ENCODE measurements at regions not wholly inside any gene's neighbourhood (a gene's known extent, or its start where the extent isn't known, plus 50 kb on each side); places are given as distances from the start of the nearest gene placed in this dataset.

DNA sequence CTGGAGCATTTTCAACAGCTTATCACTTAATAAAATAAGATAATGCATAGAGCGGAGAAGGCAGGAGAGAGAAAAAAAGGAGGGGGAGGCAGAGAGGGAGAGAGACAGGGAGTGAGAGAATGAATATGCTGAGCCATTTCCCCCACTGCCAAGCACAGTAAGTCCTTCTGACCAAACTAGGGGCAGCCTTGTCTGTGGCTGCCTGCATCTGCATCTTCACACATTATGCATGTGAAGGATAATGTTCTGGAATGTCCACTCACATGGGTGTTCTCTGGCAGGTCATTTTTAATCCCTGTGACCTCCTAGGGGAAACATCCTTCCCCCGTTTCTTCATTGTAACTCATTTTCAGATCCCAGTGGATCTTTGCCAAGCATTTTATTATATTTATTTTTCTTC, 269.3 kb downstream of the FOXA2 start:
- DNase-seq (ENCODE audit: low read depth in 2 of 2), result no peak

DNA sequence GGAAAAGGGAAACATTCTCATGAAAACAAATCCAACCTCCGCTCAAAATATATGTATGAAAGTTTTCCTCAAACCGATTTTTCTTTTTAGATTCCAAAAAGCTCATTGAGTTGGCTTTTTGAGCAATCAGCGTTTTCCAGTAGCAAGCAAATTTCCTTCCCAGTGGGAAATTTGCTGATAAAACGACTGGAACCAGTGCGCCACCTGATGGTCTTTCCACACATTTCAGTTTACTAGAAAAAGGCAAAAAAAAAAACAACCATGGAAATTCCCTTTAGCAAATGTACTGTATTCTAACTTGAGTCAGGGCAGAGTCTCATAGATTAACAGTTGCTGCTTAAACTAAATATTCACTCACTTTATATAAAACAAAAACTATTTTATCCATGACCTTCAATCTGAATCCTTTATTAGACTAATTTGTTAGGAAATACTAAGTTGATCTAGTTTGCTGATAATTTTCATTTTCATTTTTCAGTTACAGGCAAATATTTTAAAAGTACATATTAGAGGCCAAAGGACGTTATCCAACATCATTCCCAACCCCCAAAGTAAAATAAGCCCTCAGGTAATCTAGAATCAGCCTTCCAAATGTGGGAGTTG, 271.5 kb downstream of the FOXA2 start:
- peak in 1 of 2 experiments; percentile 7 for DNase-seq (ENCODE audit: low read depth in 2 of 2)

DNA sequence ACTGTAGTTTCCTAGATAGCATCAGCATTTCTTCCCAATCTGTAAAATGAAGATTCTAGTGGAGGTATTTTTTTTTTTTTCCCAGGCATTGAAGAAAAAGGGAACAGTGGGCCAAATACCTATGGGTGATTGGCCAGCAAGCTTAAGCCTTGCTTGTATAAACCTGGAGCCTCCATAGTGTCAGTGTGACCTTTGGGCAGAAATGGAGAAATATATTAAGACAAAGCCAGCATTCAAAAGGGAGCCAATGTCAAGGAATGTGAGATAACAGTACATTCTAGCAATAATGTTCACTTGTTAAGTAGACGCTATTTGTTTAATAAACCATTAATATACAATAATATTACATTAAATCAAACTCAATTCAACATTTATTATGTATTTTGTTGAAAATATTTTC, 275.4 kb downstream of the FOXA2 start:
- no peak for DNase-seq (ENCODE audit: low read depth in 2 of 2)

DNA sequence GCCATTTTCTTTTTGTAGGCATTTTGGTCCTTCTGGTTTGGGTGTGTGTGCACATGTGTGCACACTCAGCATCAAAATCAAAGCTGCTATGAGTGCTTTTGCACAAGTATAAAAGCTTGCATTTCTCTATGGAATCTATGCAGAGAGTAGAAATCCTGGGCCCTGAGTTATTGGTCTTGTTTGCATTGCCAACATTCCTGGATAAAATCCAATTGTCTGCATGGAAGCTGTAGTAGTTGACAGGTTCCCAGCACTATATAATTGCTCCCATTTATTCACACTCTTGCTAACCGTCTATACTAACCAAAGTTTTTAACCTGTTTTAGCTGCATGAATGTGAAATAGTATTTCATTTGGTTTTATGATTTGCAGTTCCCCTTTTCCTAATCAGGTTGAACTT, 277.0 kb downstream of the FOXA2 start:
- no peak for DNase-seq (ENCODE audit: low read depth in 2 of 2)

DNA sequence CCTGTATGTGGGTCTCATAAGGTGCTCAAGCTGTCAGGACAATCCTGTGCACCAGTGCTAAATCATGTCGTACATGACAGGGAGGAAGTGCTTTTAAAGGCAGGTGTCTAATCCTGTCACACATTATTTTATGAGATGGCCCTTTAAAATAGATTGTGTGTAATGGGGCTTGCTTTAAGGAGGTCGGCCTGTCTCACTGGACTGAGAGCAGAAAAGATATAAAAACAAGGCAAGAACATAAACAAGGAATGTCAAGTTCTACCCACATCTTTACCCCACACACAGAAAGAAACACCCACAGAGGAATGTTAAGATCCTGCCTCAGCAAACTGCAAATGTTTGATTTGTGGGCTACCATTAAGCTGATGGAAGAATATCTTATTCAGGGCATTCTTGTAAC, 279.0 kb downstream of the FOXA2 start:
- DNase-seq (ENCODE audit: low read depth in 2 of 2), result no peak

DNA sequence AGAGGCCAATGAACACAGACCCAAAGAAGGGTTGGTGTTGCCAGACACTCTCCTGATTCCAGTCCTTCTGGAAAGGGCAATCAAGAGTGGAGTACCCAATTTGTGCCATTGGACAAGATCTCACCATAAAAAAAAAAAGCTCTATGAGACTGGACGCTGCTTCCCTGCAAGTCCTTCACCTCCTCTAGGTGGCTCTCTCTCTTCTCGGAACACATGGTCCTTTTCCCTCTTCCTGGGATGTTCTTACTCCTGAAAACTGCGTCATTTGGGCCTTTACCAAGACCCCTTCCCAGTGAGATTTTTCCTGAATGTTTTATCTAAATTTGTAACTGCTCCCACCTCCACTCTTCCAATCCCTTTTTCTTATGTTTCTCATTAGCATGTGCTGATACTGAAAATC, 280.8 kb downstream of the FOXA2 start:
- DNase-seq (ENCODE audit: low read depth in 2 of 2), result no peak

DNA sequence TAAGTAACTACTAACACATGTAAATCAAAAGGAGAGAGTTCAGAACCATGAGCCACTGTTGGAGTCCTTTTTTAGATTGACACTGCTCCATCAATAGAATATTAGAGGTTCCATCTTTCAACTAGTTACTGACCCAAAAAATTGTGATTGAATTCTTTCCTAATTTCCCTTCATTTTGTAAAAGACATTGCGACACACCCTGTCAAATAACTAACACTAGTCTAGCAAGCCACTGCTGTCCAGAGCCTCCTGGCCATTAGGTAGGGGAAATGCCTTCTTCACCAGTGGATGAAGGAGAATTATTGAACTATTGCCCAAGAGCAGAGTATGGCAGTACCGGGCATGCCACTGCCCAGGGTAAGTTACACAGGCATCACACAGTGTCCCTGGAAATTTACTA, 282.3 kb downstream of the FOXA2 start:
- no peak for DNase-seq (ENCODE audit: low read depth in 2 of 2)

DNA sequence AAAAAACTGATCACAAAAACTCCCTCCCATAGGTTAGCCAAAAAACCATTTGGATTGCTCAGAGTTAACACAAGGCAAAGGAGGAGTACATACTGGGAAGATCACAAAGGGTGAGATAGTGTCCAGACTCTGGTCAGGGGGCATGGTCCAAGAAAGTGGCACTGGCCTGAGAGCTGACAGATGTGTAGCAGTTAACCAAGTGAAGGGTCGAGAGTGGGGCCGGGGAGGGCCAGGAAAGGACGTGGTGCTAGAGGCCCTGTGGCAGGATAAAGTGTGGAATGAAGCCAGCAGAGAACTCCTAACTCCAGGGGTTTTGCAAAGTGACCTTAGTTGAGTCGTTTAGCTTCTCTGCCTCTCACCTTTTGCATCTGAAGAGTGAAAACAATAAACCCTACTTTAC, 290.5 kb downstream of the FOXA2 start:
- DNase-seq (ENCODE audit: low read depth in 2 of 2), result no peak

DNA sequence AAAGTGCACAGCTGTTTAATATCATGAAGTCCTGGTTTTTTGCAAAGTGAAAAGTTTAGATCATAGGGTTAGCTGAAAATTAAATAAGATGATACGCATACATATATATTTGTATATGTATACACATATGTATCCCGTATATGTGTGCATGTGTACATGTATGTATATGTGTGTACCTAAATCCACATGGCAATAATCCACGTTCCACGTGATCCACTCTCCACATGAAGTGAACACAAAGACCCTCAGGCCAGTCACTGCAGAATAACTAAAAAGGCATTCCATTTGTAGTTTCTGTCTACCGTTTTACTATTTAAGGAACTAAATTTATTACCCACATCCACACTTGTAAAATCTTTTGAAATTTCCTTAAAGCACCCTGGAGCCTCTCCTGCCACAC, 294.9 kb downstream of the FOXA2 start:
- no peak for DNase-seq (ENCODE audit: low read depth in 2 of 2)

DNA sequence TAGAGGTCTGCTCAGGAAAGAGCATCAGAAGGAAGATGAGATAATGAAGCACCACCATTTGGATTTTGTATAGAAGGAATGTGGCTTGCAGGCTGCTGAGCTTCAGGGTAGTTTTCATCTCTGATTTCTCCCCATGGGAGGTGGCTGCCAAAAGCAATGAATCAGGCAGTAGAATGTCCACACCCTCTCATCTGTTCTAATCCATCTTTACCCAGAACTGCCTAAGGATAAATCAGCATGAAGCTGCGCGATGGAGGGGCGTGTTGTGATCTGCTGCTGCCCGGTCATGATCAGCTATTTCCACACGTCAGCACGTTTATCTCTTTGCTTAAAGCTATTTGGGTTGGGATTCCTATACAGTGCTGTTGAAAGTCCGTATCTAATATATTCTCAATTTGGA, 295.4 kb downstream of the FOXA2 start:
- no peak for DNase-seq (ENCODE audit: low read depth in 2 of 2)

DNA sequence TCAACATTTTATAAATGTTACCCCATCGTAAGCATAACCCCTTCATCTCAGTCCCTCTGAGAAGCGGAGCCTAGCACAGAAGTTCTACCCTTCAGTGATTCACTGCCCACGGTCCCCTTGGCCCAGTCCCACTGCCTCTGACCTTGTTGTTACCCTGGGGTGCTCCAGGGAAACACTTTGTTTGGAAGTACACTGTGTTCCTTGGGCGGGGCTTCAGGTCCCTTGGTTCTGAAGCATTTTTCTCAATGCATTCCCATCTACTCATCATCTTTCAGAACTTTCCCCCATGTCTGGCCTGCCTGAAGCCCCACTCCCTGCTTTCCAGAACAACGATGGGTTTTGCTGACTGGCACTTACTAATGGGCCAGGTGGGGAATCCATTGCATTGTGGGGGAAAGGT, 296.2 kb downstream of the FOXA2 start:
- no peak for DNase-seq (ENCODE audit: low read depth in 2 of 2)

DNA sequence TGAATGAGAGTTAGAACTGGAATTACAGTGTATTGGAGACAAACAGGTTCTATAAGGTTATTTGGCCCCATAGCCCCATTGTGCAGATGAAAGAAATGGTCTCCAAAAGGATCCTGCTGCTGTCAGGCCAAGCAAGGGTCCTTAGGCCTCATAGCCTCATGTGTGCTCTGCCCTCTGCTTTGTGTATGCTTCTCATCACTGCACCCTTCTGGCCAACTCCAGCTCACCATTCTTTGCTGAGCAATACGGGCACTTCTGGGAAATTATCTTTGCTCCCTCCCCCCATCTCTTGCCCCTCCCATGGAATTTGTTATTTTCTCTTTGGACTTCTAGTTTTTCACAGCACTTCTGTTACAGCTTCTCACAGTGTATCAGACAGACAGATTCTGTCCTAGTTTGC, 298.8 kb downstream of the FOXA2 start:
- no peak for DNase-seq (ENCODE audit: low read depth in 2 of 2)

DNA sequence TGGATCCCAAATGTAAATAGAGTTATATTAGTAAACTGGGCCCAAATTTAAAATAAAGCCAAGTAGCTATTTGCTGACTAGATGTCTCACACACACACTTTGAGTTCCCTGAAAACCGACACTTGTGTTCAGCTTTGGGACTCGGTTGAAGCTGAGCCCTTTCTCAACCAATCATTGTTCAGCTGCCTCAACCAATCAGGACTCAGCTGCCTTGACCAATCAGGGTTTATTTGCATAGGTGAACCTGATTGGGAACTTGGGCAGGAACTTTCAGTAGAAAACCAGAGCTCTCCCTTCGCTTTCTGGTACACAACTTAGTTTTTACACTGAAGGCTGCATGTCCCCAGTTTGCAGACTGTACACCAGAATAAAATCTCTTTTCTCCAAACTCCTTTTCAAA, 301.7 kb downstream of the FOXA2 start:
- no peak for DNase-seq (ENCODE audit: low read depth in 2 of 2)

DNA sequence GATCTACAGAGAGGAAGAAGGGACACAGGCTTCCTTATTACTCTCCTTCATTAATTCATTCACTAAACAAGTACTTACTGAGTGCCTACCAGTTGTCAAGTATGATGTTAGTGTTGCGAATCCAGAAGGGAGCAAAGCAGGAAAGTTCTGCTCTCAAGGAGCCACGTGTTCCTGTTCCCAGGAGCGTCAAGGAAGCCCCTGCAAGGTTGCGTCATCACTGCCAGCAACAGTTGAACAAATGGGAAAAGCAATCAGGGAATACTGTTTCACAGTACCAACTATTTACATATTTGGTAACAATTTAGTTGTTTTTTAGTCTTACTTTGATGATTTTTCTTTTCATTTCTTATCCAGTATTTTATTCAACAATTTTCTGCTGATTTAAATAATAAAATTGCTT, 310.0 kb downstream of the FOXA2 start:
- DNase-seq (ENCODE audit: low read depth in 2 of 2), result no peak

DNA sequence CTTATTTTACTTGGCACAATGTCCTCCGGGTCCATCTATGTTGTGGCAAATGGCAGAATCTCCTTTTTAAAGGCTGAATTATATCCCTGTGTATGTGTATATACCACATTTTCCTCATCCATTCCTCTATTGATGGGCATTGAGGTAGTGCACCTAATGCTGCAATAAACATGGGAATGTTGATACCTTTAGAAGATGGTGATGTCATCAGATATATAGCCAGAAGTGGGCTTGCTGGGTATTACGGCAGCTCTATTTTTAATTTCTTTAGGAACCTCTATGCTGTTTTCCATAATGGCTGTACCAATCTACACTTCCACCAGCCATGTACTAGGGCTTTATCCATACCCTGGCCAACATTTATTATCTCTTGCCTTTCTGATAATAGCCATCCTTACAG, 315.7 kb downstream of the FOXA2 start:
- no peak for DNase-seq (ENCODE audit: low read depth in 2 of 2)

DNA sequence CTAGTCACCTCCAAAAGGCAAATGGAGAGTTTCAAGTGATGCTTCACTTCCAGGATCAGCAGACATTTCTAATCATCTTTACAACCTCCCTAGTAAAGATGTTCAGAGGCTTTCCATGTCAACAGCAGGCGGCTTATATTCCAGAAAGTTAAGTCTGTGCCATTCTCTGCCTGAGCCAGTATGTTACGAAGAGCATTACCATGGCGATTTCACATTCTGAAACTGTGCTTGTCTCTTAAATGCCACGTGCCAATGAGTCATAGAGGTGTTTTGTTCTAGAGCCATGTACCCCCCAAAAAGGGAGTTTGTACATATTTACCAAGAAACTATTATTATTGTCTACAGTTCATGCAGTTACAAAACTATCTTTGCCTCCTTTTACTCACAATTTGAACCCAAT, 319.5 kb downstream of the FOXA2 start:
- no peak for DNase-seq (ENCODE audit: low read depth in 2 of 2)

DNA sequence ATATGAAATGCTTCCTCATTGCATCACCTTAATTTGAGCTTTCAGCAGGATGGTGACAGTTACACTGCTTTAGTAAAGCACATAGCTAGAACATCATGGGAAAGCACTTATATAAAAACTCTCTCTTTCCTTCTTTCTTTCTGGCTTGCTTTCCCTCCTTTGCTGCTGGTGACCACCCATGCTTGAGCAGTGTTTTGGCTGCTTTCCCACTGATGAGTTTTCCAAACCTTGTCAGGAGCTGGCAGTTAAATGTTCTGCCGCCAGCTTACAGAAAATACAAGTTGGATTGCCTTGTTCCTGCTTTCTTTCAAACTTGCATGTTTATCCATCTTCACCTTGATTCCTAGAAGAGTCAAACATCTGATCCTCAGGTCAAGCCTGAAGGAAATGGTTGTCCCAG, 323.9 kb downstream of the FOXA2 start:
- no peak for DNase-seq (ENCODE audit: low read depth in 2 of 2)

DNA sequence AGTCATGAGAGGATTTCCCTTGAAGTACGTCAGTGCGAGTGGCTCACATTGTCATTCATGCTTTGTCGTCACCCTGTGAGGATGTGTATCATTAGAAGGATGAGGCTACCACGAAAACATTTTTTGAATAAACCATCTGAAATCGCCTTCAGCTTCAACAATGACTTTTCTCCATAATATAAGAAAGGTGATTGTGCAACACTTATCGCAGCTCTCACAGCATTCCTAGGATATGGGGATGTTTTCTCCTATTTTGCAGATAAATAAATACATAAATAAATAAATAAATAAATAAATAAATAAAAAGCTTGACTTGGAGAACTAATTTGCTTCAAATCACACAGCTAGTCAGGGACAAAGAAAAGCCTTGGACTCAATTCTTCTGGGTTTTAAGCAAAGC, 326.5 kb downstream of the FOXA2 start:
- DNase-seq (ENCODE audit: low read depth in 2 of 2), result no peak

DNA sequence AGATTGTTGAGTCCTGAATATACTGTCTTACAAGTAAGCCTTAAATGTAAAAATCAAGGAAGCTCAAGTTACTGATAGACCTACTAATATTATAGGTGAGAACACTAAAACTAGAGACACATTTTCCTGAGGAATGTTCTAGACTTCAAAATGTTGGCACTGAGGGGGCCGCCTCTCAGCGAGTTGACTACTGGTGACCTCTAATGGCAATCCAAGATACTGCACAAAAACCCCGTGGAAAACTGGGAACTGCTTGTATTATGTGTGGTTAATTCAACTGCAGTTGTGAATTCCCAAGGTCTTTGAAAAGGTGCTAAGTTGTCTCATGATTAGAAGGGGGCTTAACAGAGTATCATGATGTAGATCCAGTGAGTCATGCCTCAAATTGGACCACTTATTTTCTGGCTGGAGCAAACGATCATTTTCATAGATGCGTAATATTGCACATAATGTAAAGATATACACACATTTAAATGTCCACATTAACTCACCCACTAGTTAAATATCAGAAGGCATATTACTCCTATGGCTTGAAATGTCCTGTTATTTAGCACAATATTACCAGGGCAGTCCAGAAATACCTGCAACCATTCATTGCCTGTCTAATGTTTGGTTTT, 336.2 kb downstream of the FOXA2 start:
- no peak for DNase-seq (ENCODE audit: low read depth in 2 of 2)

DNA sequence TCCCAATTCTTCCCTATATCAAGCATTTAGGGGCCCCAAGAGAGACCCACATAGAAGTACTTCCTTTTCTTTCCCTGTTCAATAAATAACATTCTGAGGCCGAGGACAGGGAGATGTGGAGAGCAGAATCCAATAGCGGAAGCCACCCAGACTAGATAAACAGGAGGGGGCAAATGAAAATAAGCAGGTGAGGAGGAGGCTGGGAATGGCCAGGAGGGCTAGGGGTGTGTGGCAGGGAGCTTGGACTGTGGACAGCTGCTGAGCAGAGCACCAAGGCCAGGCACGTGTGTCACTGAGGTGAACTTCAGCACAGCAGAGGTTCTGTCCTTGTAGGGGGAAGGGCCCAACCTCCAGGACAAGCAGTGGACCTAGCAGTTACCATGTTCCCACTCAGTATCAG, 339.2 kb downstream of the FOXA2 start:
- no peak for DNase-seq (ENCODE audit: low read depth in 2 of 2)

DNA sequence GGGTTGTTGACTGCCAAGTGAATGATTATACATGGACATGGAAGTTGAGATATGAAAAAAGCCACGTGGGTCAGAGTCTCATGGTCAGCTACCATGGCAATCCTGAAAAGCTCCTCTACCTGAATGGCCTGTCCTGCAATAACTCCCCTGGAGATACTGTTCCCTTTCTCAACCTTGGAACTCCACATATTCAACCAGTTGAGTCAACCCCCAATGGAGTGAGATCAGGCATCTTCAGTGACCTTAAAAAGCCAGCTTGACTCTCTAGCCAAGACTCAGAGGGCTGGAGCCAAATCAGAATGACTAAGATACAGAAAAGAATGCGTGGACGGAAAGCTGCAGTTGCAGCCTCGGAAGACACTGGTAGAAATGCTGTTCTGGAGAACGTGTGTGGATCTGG, 341.3 kb downstream of the FOXA2 start:
- no peak for DNase-seq (ENCODE audit: low read depth in 2 of 2)

DNA sequence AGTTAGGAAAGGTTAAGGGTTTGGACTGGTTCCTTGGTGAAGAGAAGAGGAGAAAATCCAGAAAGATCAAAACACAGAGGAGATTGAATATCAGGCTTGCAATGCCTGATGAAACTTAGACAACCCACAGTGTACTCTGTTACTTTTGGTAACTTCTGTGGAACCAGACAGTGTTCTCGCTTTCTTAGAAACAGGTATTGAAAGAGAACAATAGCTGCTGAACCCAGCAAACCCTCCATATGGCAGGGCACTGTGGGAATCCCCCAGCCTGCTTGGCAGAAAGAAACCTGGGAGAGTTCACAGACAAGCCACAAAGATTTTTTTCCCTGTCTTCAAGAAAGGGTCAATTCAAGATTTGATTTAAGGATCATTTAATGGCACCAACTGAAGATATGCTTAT, 342.8 kb downstream of the FOXA2 start:
- DNase-seq (ENCODE audit: low read depth in 2 of 2), result no peak

DNA sequence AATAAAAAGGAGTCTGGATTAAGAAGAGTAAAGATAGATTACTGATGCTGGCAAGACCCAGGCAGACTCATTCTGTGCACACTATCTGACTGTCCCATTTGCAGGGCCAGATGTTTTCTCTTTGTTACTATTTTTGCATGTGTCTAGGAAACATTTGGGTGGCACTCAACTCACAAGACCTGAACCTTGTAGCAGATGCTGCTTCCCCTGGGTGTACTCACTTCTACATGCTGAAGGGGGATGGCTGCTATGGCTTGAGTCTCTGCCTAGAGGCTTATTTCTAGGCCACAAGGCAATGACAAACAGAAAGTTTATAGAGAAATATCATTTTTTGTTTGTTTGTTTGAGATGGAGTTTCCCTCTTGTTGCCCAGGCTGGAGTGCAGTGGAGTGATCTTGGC, 351.4 kb downstream of the FOXA2 start:
- no peak for DNase-seq (ENCODE audit: low read depth in 2 of 2)

DNA sequence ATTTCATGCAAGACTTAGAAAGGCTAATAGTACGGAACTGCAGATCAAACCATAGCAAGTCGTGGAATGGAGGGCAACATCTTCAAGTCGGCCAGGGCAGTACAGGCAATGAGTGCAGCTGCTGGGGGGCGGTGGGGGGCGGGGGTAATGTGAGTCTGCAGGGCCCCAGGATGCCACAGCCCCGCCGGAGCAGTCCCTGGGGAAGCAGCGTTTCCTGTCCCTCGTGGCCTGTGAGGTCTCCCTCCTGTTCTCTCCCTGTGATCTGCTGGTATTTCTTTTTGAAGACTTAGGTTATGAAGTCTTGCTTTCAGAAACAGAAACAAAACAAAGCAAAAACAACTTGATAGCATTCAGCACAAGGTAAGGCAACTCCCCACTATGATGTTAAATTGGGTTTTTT, 351.9 kb downstream of the FOXA2 start:
- no peak for DNase-seq (ENCODE audit: low read depth in 2 of 2)

Measured in fibroblast of skin of left quadriceps (primary cell).